Gastrocnemius medialis (tissue), 4 donors: ENCODE measurements at regions not wholly inside any gene's neighbourhood (a gene's known extent, or its start where the extent isn't known, plus 50 kb on each side); places are given as distances from the start of the nearest gene placed in this dataset.

Experiments
- CTCF ChIP-seq, 5 experiments: fragments of 450-650 bp in 3 of 5; fragments of 200-600 bp in 2 of 5; sonication (generic) in 2 of 5; IDR thresholded peaks in 4 of 5; conservative IDR thresholded peaks in 1 of 5; 1 replicate in 4 of 5; 2 replicates in 1 of 5; pipeline ENCODE4 v1.5.1; 2016 to 2019; ENCODE audit warnings: antibody characterized with exemption in 5 of 5, mild to moderate bottlenecking in 3 of 5, moderate library complexity in 3 of 5
- POLR2A ChIP-seq, 2 donors: fragments of 450-650 bp; IDR thresholded peaks; one replicate each; pipeline ENCODE4 v1.6.1; 2017; ENCODE audit warnings: antibody characterized with exemption in 2 of 2, mild to moderate bottlenecking in 2 of 2, moderate library complexity in 2 of 2

GRCh38 chr4:44861756-44862155 lies 135.4 kb upstream of the GNPDA2 start:
- TF ChIP-seq CTCF (IDR thresholded peaks at IDR 0.05 in 4 of 5, conservative IDR thresholded peaks at IDR 0.05 in 1 of 5): no peak
- no peak for TF ChIP-seq POLR2A (IDR thresholded peaks at IDR 0.05)
